Lower leg skin (tissue), 3 donors: ENCODE measurements at regions not wholly inside any gene's neighbourhood (a gene's known extent, or its start where the extent isn't known, plus 50 kb on each side); places are given as distances from the start of the nearest gene placed in this dataset.

ENCODE experiments used
- POLR2A ChIP-seq, 2 donors: fragments of 450-650 bp; IDR thresholded peaks; one replicate each; pipeline ENCODE4 v1.6.1; 2016 to 2017; ENCODE audit warnings: antibody characterized with exemption in 2 of 2, mild to moderate bottlenecking in 1 of 2, moderate library complexity in 1 of 2
- TF ChIP-seq, protein P1 (sequence below), 3 donors: fragments of 450-650 bp; IDR thresholded peaks; one replicate each; pipeline ENCODE4 v1.5.1; 2016; ENCODE audit warnings: antibody characterized with exemption in 3 of 3, mild to moderate bottlenecking in 3 of 3, moderate library complexity in 2 of 3

- no peak for TF ChIP-seq POLR2A (IDR thresholded peaks at IDR 0.05)
- TF ChIP-seq, protein P1, sequence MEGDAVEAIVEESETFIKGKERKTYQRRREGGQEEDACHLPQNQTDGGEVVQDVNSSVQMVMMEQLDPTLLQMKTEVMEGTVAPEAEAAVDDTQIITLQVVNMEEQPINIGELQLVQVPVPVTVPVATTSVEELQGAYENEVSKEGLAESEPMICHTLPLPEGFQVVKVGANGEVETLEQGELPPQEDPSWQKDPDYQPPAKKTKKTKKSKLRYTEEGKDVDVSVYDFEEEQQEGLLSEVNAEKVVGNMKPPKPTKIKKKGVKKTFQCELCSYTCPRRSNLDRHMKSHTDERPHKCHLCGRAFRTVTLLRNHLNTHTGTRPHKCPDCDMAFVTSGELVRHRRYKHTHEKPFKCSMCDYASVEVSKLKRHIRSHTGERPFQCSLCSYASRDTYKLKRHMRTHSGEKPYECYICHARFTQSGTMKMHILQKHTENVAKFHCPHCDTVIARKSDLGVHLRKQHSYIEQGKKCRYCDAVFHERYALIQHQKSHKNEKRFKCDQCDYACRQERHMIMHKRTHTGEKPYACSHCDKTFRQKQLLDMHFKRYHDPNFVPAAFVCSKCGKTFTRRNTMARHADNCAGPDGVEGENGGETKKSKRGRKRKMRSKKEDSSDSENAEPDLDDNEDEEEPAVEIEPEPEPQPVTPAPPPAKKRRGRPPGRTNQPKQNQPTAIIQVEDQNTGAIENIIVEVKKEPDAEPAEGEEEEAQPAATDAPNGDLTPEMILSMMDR (IDR thresholded peaks at IDR 0.05): no peak
Observed at GRCh38 chr2:6381326-6381725, 484.4 kb downstream of the CMPK2 start.
